Fibroblast of lung (primary cell): ENCODE measurements at regions not wholly inside any gene's neighbourhood (a gene's known extent, or its start where the extent isn't known, plus 50 kb on each side); places are given as distances from the start of the nearest gene placed in this dataset.

ENCODE experiments used
- DNase-seq, 2 donors: peaks; one replicate each; pipeline versions ENCODE4 v3.0.0 to v3.0.0-alpha.2; 2010; ENCODE audit warnings: low read depth in 2 of 2
- H2AFZ ChIP-seq: 2 replicates; pipeline ENCODE4 v1.5.1; 2012; ENCODE audit warnings: low read length, control low read depth, inconsistent platforms
- H3K27ac ChIP-seq: 2 replicates; pipeline ENCODE4 v1.5.1; 2011; ENCODE audit warnings: low read length, control low read depth; ENCODE audit not compliant: insufficient read depth
- H3K27me3 ChIP-seq: 2 replicates; pipeline ENCODE4 v1.5.1; 2011; ENCODE audit warnings: mild to moderate bottlenecking, low read length; ENCODE audit not compliant: control insufficient read depth, insufficient read depth
- H3K36me3 ChIP-seq: 2 replicates; pipeline ENCODE4 v1.5.1; 2011; ENCODE audit warnings: low read length; ENCODE audit not compliant: control insufficient read depth, insufficient read depth
- H3K4me1 ChIP-seq: 2 replicates; pipeline ENCODE4 v1.5.1; 2011; ENCODE audit warnings: low read length; ENCODE audit not compliant: control insufficient read depth, insufficient read depth; ENCODE audit errors: extremely low read depth
- H3K4me2 ChIP-seq: 2 replicates; pipeline ENCODE4 v1.5.1; 2011; ENCODE audit warnings: low read length, control low read depth; ENCODE audit not compliant: insufficient read depth; ENCODE audit errors: extremely low read depth
- H3K4me3 ChIP-seq, 4 experiments: fragments of 200-600 bp in 1 of 4; sonication (generic) in 1 of 4; replicated peaks in 1 of 4; 2 replicates each; pipeline ENCODE4 v1.5.1; 2011 to 2016; ENCODE audit warnings: low read length in 4 of 4, low read depth in 3 of 4, mild to moderate bottlenecking in 3 of 4, control low read depth in 2 of 4, inconsistent platforms in 1 of 4, mixed read lengths in 1 of 4; ENCODE audit not compliant: insufficient read depth in 1 of 4; ENCODE audit errors: control extremely low read depth in 1 of 4
- H3K79me2 ChIP-seq: 2 replicates; pipeline ENCODE4 v1.5.1; 2012; ENCODE audit warnings: mild to moderate bottlenecking, low read length, inconsistent platforms; ENCODE audit not compliant: control insufficient read depth, insufficient read depth
- H3K9ac ChIP-seq: 2 replicates; pipeline ENCODE4 v1.5.1; 2011; ENCODE audit warnings: mild to moderate bottlenecking, low read length, control low read depth; ENCODE audit not compliant: insufficient read depth
- H3K9me3 ChIP-seq: 2 replicates; pipeline ENCODE4 v1.5.1; 2012; ENCODE audit warnings: low read depth, low read length; ENCODE audit not compliant: control insufficient read depth, insufficient read depth
- H4K20me1 ChIP-seq: 2 replicates; pipeline ENCODE4 v1.5.1; 2011; ENCODE audit warnings: low read length; ENCODE audit not compliant: control insufficient read depth, insufficient read depth; ENCODE audit errors: extremely low read depth
- CTCF ChIP-seq, 2 donors: IDR thresholded peaks in 1 of 2; conservative IDR thresholded peaks in 1 of 2; 1 replicate in 1 of 2; 2 replicates in 1 of 2; pipeline ENCODE4 v1.5.1; 2011 to 2012; ENCODE audit warnings: low read length in 2 of 2, control low read depth in 1 of 2, inconsistent platforms in 1 of 2, low read depth in 1 of 2, mild to moderate bottlenecking in 1 of 2
- EZH2 ChIP-seq: IDR thresholded peaks from 2 replicates; pipeline ENCODE4 v1.5.1; 2012; ENCODE audit warnings: low read length, control low read depth, mild to moderate bottlenecking; ENCODE audit errors: missing control alignments

DNA sequence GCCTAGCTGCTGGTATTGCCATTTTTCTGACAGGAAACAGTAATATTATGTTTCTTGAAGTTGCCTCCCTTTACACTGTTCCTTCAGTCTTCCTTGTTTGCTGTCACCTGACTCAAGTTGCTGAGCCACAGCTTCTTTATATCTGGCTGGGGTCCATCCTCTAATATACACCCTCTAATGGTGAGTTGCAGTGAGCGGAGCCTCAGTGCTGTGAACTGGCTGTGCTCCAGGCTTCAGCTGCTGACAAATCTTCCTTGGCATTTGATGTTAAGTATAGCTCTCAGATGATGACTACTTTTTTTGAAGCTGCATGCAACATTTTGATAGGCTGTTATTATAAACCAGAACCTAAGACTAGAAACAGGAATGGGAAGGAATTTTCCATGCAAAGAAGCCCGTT lies 366.7 kb downstream of the NUP35 start:
- Histone ChIP-seq H4K20me1 (no peaks in the 10 kb centered on the region), H3K27me3 (no peaks in the 10 kb centered on the region), H3K79me2 (no peaks in the 10 kb centered on the region), H3K4me3 (no peak overlapping the region), H3K4me1 (no peaks in the 10 kb centered on the region), H3K9me3 (no peaks in the 10 kb centered on the region), H3K9ac (no peak overlapping the region), H3K36me3 (no peaks in the 10 kb centered on the region), H3K4me2 (no peak overlapping the region), H3K27ac (no peak overlapping the region), H2AFZ (no peak overlapping the region)
- TF ChIP-seq EZH2 (no peak), CTCF (conservative IDR thresholded peaks at IDR 0.05 in 1 of 2, IDR thresholded peaks at IDR 0.05 in 1 of 2; ENCODE audit: low read depth in 1 of 2, low read length in 2 of 2) (no peak)
- DNase-seq, result peak; percentile 4 to 75

- Histone ChIP-seq H3K27ac (no peak overlapping the region), H3K4me3 (no peak overlapping the region), H3K27me3 (no peaks in the 10 kb centered on the region), H3K9me3 (no peaks in the 10 kb centered on the region), H3K79me2 (no peaks in the 10 kb centered on the region), H4K20me1 (no peaks in the 10 kb centered on the region), H3K4me1 (no peaks in the 10 kb centered on the region), H3K9ac (no peak overlapping the region), H3K4me2 (no peak overlapping the region), H2AFZ (no peak overlapping the region), H3K36me3 (no peaks in the 10 kb centered on the region)
- no peak for TF ChIP-seq CTCF (conservative IDR thresholded peaks at IDR 0.05 in 1 of 2, IDR thresholded peaks at IDR 0.05 in 1 of 2; ENCODE audit: low read depth in 1 of 2, low read length in 2 of 2)
- TF ChIP-seq EZH2, result no peak
- no peak for DNase-seq
Measured at GRCh38 chr2:183493040-183493439, 368.8 kb downstream of the NUP35 start.

GRCh38 chr2:183495079-183495478 lies 370.8 kb downstream of the NUP35 start:
- H3K4me1 ChIP-seq, result no peaks in the 10 kb centered on the region
- H3K4me3 ChIP-seq, result no peak overlapping the region
- no peak for DNase-seq
- no peak overlapping the region for H3K4me2 ChIP-seq
- no peak overlapping the region for H3K9ac ChIP-seq
- no peaks in the 10 kb centered on the region for H3K9me3 ChIP-seq
- H3K79me2 ChIP-seq, result no peaks in the 10 kb centered on the region
- no peaks in the 10 kb centered on the region for H3K27me3 ChIP-seq
- no peak overlapping the region for H2AFZ ChIP-seq
- H3K27ac ChIP-seq, result no peak overlapping the region
- no peaks in the 10 kb centered on the region for H3K36me3 ChIP-seq
- no peaks in the 10 kb centered on the region for H4K20me1 ChIP-seq
- no peak for TF ChIP-seq CTCF (conservative IDR thresholded peaks at IDR 0.05 in 1 of 2, IDR thresholded peaks at IDR 0.05 in 1 of 2; ENCODE audit: low read depth in 1 of 2, low read length in 2 of 2)
- no peak for TF ChIP-seq EZH2
